NCI-H2029 (cell line): ENCODE measurements at regions not wholly inside any gene's neighbourhood (a gene's known extent, or its start where the extent isn't known, plus 50 kb on each side); places are given as distances from the start of the nearest gene placed in this dataset.

Experiments
- DNase-seq: peaks from one replicate; lab custom pipeline; 2025; lab: John Stamatoyannopoulos, UW

- DNase-seq = no peak
Measured at GRCh38 chr6:21426841-21427490, 166.6 kb upstream of the SOX4 start.

GRCh38 chr6:21429291-21429690, 164.3 kb upstream of the SOX4 start:
- no peak for DNase-seq

GRCh38 chr6:21431526-21431925, 162.0 kb upstream of the SOX4 start:
- DNase-seq = no peak

- no peak for DNase-seq
Measured at GRCh38 chr6:21436625-21437024, 156.9 kb upstream of the SOX4 start.

- no peak for DNase-seq
Measured at GRCh38 chr6:21437581-21437980, 156.0 kb upstream of the SOX4 start.

GRCh38 chr6:21438237-21438985, 155.1 kb upstream of the SOX4 start:
- no peak for DNase-seq

- peak; percentile 54 for DNase-seq
Measured at GRCh38 chr6:21438986-21439352, 154.6 kb upstream of the SOX4 start.

- no peak for DNase-seq
Measured at GRCh38 chr6:21441386-21441785, 152.2 kb upstream of the SOX4 start.

GRCh38 chr6:21442874-21443273, 150.7 kb upstream of the SOX4 start:
- no peak for DNase-seq

- no peak for DNase-seq
Measured at GRCh38 chr6:21444711-21445260, 148.8 kb upstream of the SOX4 start.

- no peak for DNase-seq
Measured at GRCh38 chr6:21447987-21448386, 145.6 kb upstream of the SOX4 start.

- no peak for DNase-seq
Measured at GRCh38 chr6:21448485-21449109, 145.0 kb upstream of the SOX4 start.

- no peak for DNase-seq
Measured at GRCh38 chr6:21450149-21450548, 143.4 kb upstream of the SOX4 start.

GRCh38 chr6:21450628-21451027, 142.9 kb upstream of the SOX4 start:
- DNase-seq = no peak

GRCh38 chr6:21451546-21452013, 142.0 kb upstream of the SOX4 start:
- peak; percentile 54 for DNase-seq

- DNase-seq = no peak
Measured at GRCh38 chr6:21454262-21454661, 139.3 kb upstream of the SOX4 start.

GRCh38 chr6:21455071-21455470, 138.5 kb upstream of the SOX4 start:
- DNase-seq = peak; percentile 91

- DNase-seq = no peak
Measured at GRCh38 chr6:21457647-21458046, 135.9 kb upstream of the SOX4 start.

GRCh38 chr6:21459641-21460040, 133.9 kb upstream of the SOX4 start:
- no peak for DNase-seq

- no peak for DNase-seq
Measured at GRCh38 chr6:21461844-21462518, 131.6 kb upstream of the SOX4 start.

GRCh38 chr6:21462519-21462852, 131.1 kb upstream of the SOX4 start:
- no peak for DNase-seq

- DNase-seq = no peak
Measured at GRCh38 chr6:21467091-21467490, 126.5 kb upstream of the SOX4 start.

- DNase-seq = no peak
Measured at GRCh38 chr6:21468461-21468860, 125.1 kb upstream of the SOX4 start.
